GM21619 (cell line): ENCODE measurements at regions not wholly inside any gene's neighbourhood (a gene's known extent, or its start where the extent isn't known, plus 50 kb on each side); places are given as distances from the start of the nearest gene placed in this dataset.
A peak's percentile ranks its signal among the peaks of the same experiment; 100 is the strongest.
"Not testable (repeated sequence)": the region's sequence is repeated elsewhere in the genome, so short reads cannot be mapped to it uniquely, and the experiment has no call there.

Experiments
- ATAC-seq: cut with Tn5 transposase; IDR thresholded peaks from one replicate; pipeline ENCODE4 v1.9.1; 2021; ENCODE audit not compliant: unreplicated experiment

DNA sequence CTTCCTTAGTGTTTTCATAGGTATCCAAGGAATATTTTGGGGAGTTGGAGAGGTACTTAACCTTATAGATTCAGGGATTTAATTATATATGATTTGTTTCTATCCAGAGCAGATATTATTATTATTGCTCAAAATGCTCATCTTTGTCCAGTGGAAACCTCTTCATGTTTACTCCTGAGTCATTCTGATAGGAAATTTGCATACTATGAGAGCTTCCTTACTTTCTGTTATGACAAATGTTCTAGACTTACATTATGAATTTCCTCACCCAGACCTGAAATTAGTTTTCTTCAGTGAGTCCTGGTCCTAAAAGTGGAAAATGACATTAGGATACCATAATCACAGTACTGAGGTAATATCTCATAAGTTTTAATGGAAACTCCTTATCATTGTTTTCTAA, 57.5 kb upstream of the PLPPR5 start:
- ATAC-seq: peak; percentile 53

- ATAC-seq: no peak
These were observed 64.5 kb upstream of the PLPPR5 start for GRCh38 chr1:99069146-99069545.

DNA sequence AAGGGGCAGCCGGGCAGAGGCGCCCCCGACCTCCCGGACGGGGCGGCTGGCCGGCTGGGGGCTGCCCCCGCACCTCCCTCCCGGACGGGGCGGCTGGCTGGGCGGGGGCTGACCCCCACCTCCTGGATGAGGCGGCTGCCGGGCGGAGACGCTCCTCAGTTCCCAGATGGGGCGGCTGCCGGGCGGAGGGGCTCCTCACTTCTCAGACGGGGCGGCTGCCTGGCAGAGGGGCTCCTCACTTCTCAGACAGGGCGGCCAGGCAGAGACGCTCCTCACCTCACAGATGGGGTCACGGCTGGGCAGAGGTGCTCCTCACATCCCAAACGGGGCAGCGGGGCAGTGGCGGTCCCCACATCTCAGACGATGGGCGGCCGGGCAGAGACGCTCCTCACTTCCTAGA, 73.9 kb upstream of the PLPPR5 start:
- ATAC-seq: not testable (repeated sequence)

DNA sequence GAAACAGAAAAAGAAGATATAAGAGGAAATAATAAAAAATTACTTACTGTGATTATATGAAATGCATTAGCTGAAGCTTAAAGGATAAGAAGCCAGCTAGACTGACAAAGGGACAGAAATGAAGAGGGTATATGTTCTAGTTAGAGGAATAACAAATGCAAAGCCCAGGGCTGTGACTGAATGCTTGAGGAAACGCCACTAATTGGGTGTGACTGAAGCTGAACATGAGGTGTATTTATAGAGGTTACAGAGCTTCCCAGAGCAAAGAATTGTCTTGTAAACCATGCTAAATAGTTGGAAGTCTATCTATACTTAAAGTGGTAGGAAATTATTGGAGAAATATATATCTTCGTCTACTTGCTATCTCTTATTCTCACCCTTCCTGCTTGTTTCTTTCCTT, 77.7 kb upstream of the PLPPR5 start:
- ATAC-seq: no peak

DNA sequence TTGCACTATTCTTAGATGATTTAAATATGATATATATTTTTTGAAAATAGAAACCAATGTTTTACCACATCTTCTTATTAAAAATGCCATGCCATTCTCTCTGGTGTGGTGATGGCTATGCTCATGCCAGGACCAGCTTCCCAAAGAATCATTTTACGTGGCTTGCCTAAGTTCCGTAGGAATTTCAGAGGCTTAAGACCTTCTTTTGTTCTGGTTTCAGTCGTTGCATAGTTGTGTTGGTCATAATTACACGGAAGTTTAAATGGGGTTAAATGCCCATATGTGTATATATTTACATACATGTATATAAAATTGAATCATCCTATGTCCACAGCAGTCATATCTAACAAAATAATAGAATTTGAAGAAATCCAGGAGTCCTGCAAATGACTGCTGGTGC, 78.7 kb upstream of the PLPPR5 start:
- ATAC-seq: no peak

DNA sequence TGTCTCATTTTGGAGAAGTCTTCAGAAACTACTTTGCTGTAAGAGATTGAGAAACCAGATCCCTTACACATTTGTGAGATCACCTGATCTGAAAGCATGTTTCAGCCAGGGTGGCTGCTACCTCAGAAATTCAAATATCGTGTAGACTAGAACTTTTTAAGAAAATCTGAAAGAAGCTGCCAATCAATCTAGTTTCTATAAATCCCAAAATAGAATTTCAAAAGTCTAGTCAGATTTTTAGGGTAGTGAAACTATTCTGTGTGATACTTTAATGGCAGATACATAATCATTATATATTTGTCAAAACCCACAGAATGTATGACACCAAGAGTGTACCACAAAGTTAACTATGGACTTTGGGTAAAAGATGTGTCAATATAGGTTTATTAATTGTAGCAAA, 79.9 kb upstream of the PLPPR5 start:
- ATAC-seq: peak; percentile 88

GRCh38 chr1:99086057-99086456, 81.4 kb upstream of the PLPPR5 start:
- ATAC-seq: no peak

DNA sequence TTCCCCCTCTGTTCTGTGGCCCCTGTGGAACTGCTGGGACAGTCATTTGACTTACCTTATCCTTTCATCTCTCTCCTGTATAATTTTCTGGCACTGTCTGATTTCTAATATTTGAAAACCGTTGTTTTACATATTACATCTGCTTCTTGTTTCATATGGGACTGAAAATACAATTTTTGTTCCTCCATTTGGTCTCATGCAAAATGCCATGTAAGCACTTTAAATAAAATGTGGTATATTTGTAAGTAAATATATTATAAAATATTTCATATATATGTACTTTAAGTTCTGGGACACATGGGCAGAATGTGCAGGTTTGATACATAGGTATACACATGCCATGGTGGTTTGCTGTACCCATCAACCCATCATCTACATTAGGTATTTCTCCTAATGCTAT, 93.9 kb upstream of the PLPPR5 start:
- no peak for ATAC-seq

DNA sequence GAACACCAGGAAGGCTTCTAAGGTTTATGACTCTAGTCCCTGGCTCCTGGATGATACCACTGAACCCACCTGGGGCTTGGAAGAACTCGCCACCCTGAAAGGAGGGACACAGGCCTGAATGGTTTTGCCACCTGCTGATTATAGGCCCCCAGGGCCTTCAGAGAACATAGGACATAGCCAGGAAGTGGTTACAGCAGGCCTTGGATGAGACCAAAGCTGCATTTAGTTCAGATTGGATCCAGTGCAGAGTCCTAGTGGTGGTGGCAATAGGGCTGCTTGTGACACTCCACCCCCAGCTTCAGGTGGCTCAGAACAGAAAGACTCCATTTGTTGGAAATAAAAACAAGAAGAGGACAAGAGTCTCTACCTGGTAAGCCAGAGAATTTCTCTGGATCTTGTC, 101.6 kb upstream of the PLPPR5 start:
- ATAC-seq: no peak

GRCh38 chr1:99107680-99108079, 103.0 kb upstream of the PLPPR5 start:
- ATAC-seq: no peak

GRCh38 chr1:99110140-99111041, 105.7 kb upstream of the PLPPR5 start:
- ATAC-seq: no peak

GRCh38 chr1:99115231-99115630, 110.6 kb upstream of the PLPPR5 start:
- ATAC-seq: no peak

DNA sequence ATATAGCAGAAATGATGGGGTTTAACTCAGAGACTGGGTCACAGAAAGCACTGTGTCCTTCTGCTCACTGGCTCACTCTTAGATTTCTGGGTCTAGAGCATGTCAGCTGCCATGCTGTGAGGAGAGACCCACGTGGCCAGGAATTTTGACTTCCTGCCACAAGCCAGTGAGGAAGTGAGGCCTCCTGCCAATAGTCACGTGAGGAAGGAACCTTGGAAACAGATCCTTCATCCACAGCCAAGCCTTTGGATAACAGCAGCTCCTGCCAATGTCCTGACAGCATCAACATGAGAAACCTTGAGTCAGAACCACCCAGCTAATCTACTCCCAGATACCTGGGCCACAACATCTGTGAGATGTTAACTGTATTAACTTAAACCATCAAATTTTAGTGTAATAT, 114.5 kb upstream of the PLPPR5 start:
- no peak for ATAC-seq

GRCh38 chr1:99122039-99122438, 117.4 kb upstream of the PLPPR5 start:
- no peak for ATAC-seq

- no peak for ATAC-seq
These were observed 119.3 kb upstream of the PLPPR5 start for GRCh38 chr1:99123936-99124335.

DNA sequence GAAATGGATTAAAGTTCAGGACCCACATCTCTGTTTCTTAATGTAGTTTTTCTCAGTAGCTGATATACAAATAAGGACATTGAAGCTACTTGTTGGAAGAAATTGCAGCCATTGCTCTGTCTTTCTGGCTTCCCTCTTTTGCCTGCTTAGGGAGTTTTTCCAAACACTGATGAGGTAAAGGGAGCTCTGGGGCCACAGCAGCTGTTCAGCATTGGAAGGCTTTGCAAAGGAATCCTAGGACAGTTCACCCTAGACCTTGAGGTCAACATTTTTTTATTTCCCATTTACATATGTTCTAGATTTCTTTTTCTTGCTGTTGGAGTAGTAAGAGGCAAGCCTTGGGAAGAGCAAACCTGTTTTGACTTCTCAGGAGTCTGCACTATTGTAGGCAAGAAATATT, 126.9 kb upstream of the PLPPR5 start:
- no peak for ATAC-seq

DNA sequence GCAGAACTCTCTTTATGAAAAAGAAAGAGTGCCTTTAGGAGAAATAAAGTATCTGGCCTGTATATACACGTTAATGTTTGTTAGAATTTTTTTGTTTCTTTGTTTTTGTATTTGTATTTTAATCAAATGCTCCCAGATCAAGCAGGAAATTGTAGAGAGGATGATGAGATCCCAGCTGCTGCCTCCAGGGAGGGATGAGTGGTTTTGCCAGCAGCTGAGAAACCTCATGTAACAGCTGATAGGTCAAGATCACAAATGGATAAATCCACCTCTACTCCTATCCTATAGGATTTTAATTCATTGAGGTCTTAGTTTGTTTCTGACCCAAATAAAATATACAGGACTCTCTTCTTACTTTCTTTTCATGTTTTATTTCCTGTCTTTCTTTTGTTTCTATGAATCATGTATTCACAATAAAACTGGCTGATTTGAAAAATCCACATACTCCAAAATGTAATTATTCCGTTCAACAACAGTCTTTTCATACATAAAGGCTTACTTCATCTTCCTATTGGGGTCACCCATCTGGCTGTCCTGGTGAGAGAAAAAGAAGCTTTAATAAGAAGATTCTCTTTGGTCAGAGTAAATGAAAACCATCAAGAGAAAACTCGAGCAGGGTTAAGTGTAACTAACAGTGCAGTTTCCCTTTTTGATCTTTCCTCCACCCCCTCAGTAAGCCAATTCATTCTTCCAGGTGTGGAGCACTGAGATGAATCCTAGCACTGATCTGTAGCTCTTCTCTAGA, 129.3 kb upstream of the PLPPR5 start:
- ATAC-seq: no peak

DNA sequence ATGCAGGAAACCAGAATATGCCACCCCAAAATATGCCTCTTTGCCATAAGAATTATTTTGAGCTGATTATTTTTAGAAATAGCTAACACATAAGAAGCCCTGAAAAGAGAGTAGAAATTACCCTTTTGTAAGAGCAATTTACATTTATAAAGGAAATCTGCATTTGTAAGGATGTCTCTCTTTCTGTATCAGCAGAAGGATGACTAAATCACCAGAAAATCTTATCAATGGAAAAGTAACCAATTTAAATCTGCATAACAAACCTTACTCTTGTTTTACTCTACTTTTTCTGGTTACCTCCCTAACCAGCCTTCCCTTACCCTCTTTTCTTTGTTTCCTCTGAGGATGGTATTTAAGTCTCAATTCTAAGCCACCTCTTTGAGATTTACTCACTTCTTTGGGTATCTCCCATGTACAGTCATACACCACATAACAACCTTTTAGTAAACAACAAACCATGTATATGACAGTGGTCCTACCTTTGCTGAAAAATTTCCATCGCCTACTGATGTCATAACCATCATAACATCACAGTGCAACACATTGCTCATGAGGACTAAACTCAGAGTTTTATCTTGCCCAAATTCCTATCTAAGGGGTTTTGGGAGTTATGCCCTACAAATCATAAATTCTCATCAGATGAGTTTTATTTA, 126.6 kb upstream of the PLPPR4 start:
- ATAC-seq: no peak

GRCh38 chr1:99139876-99140275, 124.4 kb upstream of the PLPPR4 start:
- ATAC-seq: no peak

GRCh38 chr1:99146129-99146848, 118.0 kb upstream of the PLPPR4 start:
- ATAC-seq: no peak

GRCh38 chr1:99149952-99150351, 114.3 kb upstream of the PLPPR4 start:
- no peak for ATAC-seq
